IPS-20b (cell line): ENCODE measurements at regions not wholly inside any gene's neighbourhood (a gene's known extent, or its start where the extent isn't known, plus 50 kb on each side); places are given as distances from the start of the nearest gene placed in this dataset.
"Not testable (repeated sequence)": the region's sequence is repeated elsewhere in the genome, so short reads cannot be mapped to it uniquely, and the experiment has no call there.

Source experiments
- H3K27ac ChIP-seq: one replicate; pipeline ENCODE4 v1.5.1; 2013; ENCODE audit warnings: low read length
- H3K27me3 ChIP-seq: 2 replicates; pipeline ENCODE4 v1.6.1; 2013; ENCODE audit warnings: mild to moderate bottlenecking, low read length, inconsistent platforms; ENCODE audit not compliant: insufficient read depth
- H3K36me3 ChIP-seq: 2 replicates; pipeline ENCODE4 v1.6.1; 2013; ENCODE audit warnings: low read depth, mild to moderate bottlenecking, inconsistent platforms, low read length, moderate library complexity; ENCODE audit not compliant: insufficient read depth
- H3K4me1 ChIP-seq: 2 replicates; pipeline ENCODE4 v1.6.1; 2013; ENCODE audit warnings: mild to moderate bottlenecking, control low read depth, inconsistent platforms, low read length, moderate library complexity; ENCODE audit not compliant: insufficient read depth
- H3K4me3 ChIP-seq: 2 replicates; pipeline ENCODE4 v1.5.1; 2013; ENCODE audit warnings: mild to moderate bottlenecking, low read length, inconsistent platforms
- H3K9ac ChIP-seq: 2 replicates; pipeline ENCODE4 v1.6.1; 2013; ENCODE audit warnings: low read depth, mild to moderate bottlenecking, inconsistent platforms, low read length, moderate library complexity
- H3K9me3 ChIP-seq: 2 replicates; pipeline ENCODE4 v1.6.1; 2013; ENCODE audit warnings: mild to moderate bottlenecking, low read depth, low read length, inconsistent platforms; ENCODE audit not compliant: insufficient read depth

DNA sequence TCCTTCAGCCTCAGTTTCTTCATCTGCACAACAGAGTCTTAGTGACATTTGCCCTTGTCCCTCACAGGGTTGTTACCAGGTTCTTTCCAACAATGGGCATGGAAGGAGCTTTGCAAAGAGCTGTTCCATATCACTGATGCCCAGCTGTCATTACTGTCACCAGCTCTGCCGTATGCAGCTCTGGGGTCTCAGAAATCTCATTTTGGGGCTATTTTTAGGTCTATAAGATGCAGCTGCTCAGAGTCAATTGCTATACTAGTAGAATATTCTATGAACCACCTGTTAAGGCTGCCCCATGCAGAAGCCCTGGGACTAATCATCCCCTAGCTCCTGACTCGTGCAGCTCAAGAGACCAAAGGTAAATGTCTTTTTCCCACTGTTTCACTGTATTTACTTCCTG lies 105.1 kb upstream of the TNPO1 start:
- Histone ChIP-seq H3K9me3 (no peaks in the 10 kb centered on the region), H3K4me1 (no peaks in the 10 kb centered on the region), H3K4me3 (no peak overlapping the region), H3K27ac (no peak overlapping the region), H3K27me3 (no peaks in the 10 kb centered on the region), H3K9ac (no peak overlapping the region), H3K36me3 (no peaks in the 10 kb centered on the region)

DNA sequence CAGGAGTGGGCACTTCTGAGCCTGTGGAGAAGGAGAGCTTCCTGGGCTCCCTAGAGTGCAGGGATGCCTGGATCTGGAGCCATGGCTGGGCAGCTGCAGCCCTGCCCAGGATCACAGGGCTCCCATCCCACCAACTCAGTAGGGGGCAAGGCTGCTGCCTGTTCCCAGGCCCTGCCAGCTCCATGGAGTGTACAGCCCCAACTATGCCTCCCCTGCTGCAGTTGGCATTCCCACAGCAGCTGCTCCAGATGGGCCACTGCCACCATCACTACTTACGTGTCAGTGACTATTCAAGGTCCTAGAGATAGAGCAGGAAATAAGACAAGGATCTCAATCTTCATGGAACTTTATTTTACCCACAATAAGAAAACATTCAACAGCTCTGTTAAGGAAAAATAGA lies 107.1 kb upstream of the TNPO1 start:
- H3K9ac ChIP-seq: no peak overlapping the region
- H3K9me3 ChIP-seq: no peaks in the 10 kb centered on the region
- no peaks in the 10 kb centered on the region for H3K27me3 ChIP-seq
- no peaks in the 10 kb centered on the region for H3K4me1 ChIP-seq
- no peaks in the 10 kb centered on the region for H3K36me3 ChIP-seq
- no peak overlapping the region for H3K27ac ChIP-seq
- no peak overlapping the region for H3K4me3 ChIP-seq

DNA sequence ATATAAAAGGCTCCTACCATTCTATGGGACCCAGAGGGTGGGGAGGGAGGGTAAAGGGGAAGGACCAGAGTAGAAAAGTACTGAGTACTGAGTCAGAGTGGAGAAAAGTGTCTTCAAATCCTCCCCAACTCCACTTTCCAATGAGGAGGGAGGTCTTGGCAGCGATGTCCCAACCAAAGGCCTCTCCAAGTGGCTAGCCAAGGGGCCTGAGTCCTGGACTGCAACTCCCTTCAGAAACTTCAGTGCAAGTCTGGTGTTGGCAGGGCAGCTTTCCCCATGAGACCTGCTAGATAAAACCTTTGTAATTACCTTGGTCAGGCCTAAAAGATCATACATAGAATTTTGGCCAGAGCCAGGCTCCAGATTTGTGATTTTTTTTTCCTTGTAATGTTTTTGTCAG lies 111.3 kb upstream of the TNPO1 start:
- H3K9ac ChIP-seq: no peak overlapping the region
- no peaks in the 10 kb centered on the region for H3K9me3 ChIP-seq
- no peak overlapping the region for H3K4me3 ChIP-seq
- no peaks in the 10 kb centered on the region for H3K4me1 ChIP-seq
- H3K36me3 ChIP-seq: no peaks in the 10 kb centered on the region
- H3K27ac ChIP-seq: no peak overlapping the region
- no peaks in the 10 kb centered on the region for H3K27me3 ChIP-seq

DNA sequence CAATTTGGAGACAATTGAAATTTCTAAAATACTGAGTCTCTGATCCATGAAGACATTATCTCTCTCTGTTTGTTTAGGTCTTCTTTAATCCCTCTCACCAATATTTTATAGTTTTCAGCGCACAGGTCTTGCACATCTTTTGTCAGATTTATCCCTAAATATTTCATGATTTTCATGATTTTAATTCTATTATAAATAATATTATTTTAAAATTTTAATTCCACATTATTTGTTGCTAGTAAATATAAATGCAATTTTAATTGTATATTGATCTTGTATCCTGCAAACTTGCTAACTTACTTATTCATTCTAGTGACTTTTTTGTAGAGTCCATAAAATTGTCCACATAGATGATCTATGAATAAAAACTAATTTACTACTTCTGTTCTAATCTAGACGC lies 112.6 kb upstream of the TNPO1 start:
- no peak overlapping the region for H3K9ac ChIP-seq

DNA sequence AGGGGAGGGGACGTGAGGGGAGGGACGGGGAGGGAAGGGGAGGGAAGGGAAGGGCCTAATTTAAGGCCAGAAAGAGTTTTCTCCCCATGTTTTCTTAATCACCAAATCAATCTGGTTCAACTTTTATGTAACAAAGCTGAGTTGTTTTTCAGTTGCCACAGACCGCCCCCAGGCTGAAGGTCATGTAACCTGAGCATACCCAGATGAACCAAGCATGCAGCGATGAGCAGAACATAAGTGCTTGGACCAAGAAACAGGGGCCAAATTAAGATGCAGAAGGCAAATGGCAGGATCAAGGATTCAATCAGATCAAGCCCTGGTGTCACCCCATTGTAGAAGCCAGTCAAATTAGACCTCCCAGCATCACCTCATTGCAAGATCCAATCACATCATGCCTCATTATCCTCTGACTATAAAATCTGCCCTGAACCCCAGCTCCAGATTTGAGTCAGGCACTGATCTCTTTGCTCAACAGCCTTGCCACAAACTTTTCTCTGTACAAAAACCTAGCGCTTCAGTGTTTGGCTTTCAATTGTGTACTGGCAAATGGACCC lies 113.5 kb upstream of the TNPO1 start:
- Histone ChIP-seq H3K27me3 (no peaks in the 10 kb centered on the region), H3K4me3 (no peak overlapping the region), H3K9me3 (no peaks in the 10 kb centered on the region), H3K27ac (no peak overlapping the region), H3K9ac (no peak overlapping the region), H3K36me3 (no peaks in the 10 kb centered on the region), H3K4me1 (no peaks in the 10 kb centered on the region)

More for the DNA sequence above, 112.6 kb upstream of the TNPO1 start:
- Histone ChIP-seq H3K36me3 (no peaks in the 10 kb centered on the region), H3K9me3 (no peaks in the 10 kb centered on the region), H3K4me1 (no peaks in the 10 kb centered on the region), H3K27me3 (no peaks in the 10 kb centered on the region), H3K27ac (no peak overlapping the region), H3K4me3 (no peak overlapping the region)

DNA sequence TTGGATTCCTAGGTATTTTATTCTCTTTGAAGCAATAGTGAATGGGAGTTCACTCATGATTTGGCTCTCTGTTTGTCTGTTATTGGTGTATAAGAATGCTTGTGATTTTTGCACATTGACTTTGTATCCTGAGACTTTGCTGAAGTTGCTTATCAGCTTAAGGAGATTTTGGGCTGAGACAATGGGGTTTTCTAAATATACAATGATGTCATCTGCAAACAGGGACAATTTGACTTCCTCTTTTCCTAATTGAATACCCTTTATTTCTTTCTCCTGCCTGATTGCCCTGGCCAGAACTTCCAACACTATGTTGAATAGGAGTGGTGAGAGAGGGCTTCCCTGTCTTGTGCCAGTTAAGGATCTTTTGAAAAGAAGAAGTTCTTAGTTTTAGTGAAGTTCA lies 114.4 kb upstream of the TNPO1 start:
- H3K9me3 ChIP-seq, H3K27ac ChIP-seq, H3K9ac ChIP-seq, H3K4me1 ChIP-seq, H3K27me3 ChIP-seq, H3K36me3 ChIP-seq, H3K4me3 ChIP-seq: not testable (repeated sequence)

DNA sequence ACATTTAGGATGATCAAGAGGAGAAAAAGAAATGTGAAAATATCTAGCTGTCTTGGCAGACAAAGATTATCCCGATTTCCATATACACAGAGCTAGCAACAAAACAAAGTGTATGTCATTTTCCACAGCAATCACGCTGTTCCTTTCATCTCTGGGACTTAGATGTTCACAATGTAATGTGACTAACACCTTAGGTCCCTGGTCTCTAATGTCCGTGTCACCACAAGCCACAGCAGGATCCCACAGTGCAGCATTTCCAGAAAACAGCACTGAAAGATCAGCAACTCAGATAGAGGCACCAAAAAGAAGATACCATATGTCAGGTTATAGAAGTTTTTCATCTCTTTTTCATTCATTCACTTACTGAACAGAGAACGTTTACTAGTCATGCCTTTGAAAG lies 118.0 kb upstream of the TNPO1 start:
- no peaks in the 10 kb centered on the region for H3K4me1 ChIP-seq

DNA sequence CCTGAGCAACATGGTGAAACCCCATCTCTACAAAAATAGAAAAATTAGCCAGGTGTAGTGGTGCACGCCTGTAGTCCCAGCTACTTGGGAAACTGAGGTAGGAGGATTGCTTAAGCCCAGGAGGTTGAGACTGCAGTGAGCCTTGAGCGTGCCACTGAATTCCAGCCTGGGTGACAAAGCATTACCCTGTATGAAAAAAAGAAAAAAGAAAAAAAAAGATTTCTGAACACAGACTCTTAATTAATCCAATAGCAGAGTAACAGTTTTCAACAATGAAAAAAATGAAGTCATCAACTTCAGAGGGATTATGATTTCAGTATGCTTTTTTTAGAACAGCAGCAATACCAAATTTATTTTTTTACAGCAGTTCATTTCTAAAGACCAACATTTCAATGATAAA lies 118.8 kb upstream of the TNPO1 start:
- Histone ChIP-seq H3K27me3 (no peaks in the 10 kb centered on the region), H3K9ac (no peak overlapping the region), H3K4me3 (no peak overlapping the region), H3K4me1 (no peaks in the 10 kb centered on the region), H3K9me3 (no peaks in the 10 kb centered on the region), H3K36me3 (no peaks in the 10 kb centered on the region), H3K27ac (no peak overlapping the region)

More for the DNA sequence above, 118.0 kb upstream of the TNPO1 start:
- H3K27ac ChIP-seq: no peak overlapping the region
- H3K27me3 ChIP-seq: no peaks in the 10 kb centered on the region
- no peaks in the 10 kb centered on the region for H3K36me3 ChIP-seq
- no peak overlapping the region for H3K9ac ChIP-seq
- no peaks in the 10 kb centered on the region for H3K9me3 ChIP-seq
- no peak overlapping the region for H3K4me3 ChIP-seq

DNA sequence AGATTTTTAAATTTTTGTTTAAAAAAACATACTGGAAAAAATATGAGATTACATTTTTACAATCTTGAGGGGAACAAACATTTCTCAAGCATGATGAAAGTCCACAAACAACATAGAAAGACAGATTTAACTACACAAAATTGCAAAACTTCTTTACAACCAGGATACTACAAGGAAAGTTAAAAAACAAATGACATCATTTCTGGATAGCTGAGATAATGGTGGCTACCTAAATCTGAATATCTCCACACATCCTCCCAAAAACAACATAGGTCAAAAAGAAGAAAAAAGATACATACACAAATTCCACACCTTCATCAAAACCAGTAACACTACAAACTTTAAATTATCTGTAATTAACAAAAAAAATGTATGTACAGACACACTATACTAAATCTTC lies 120.8 kb upstream of the TNPO1 start:
- Histone ChIP-seq H3K9ac (no peak overlapping the region), H3K4me3 (no peak overlapping the region), H3K27ac (no peak overlapping the region)

DNA sequence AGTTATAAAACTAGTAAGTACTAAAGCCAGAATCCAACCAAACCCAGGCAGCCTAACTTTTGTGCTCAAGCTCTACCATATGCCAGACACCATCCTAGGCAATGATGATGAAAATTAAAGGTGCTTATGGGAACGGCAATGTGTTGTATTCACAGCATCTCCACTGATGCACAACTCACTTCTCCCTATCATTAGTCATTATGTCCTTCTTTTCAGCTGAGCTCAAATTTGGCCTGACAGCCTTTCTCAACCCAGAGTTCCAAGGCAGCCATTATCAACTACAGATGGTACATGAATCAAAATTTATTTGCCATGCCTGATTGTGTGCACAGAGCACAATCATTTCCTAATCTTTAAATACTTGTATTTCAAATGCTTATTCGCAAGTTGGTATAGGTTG lies 121.6 kb upstream of the TNPO1 start:
- Histone ChIP-seq H3K27me3 (no peaks in the 10 kb centered on the region), H3K27ac (no peak overlapping the region), H3K9ac (no peak overlapping the region), H3K36me3 (no peaks in the 10 kb centered on the region), H3K9me3 (no peaks in the 10 kb centered on the region), H3K4me3 (no peak overlapping the region), H3K4me1 (no peaks in the 10 kb centered on the region)

More for the DNA sequence above, 120.8 kb upstream of the TNPO1 start:
- Histone ChIP-seq H3K9me3 (no peaks in the 10 kb centered on the region), H3K4me1 (no peaks in the 10 kb centered on the region), H3K36me3 (no peaks in the 10 kb centered on the region), H3K27me3 (no peaks in the 10 kb centered on the region)

DNA sequence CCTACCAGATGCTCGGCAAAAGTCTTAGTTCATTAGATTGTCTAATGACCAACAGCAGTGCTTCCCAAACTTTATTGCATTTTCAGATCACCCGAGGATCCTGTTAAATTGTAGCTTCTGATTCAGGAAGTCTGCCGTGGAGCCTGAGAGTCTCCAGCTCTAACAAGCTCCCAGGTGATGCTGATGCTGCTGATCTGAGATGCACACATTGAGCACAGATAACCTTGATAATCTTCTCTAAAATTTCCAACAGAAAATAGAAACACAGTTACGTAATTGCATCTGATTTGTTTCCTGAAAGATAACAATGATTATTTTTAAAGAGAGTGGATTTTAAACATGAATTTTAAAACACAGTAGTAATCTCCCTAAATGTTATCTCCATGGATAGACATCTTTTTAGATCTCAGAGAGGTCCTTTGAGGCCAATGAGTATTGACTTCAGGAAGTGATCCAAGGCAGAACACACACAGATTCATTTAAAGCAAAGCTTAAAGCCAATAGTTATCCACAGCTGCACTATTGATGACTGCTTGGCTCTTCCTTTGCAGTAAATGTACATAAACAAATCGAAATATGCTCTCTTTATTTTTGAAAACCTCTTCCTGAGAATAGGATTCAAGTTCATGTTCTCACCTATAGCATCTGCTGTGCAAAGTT lies 122.8 kb upstream of the TNPO1 start:
- no peaks in the 10 kb centered on the region for H3K27me3 ChIP-seq
- no peak overlapping the region for H3K9ac ChIP-seq
- no peaks in the 10 kb centered on the region for H3K4me1 ChIP-seq
- H3K27ac ChIP-seq: no peak overlapping the region
- no peaks in the 10 kb centered on the region for H3K9me3 ChIP-seq
- H3K36me3 ChIP-seq: no peaks in the 10 kb centered on the region
- H3K4me3 ChIP-seq: no peak overlapping the region

DNA sequence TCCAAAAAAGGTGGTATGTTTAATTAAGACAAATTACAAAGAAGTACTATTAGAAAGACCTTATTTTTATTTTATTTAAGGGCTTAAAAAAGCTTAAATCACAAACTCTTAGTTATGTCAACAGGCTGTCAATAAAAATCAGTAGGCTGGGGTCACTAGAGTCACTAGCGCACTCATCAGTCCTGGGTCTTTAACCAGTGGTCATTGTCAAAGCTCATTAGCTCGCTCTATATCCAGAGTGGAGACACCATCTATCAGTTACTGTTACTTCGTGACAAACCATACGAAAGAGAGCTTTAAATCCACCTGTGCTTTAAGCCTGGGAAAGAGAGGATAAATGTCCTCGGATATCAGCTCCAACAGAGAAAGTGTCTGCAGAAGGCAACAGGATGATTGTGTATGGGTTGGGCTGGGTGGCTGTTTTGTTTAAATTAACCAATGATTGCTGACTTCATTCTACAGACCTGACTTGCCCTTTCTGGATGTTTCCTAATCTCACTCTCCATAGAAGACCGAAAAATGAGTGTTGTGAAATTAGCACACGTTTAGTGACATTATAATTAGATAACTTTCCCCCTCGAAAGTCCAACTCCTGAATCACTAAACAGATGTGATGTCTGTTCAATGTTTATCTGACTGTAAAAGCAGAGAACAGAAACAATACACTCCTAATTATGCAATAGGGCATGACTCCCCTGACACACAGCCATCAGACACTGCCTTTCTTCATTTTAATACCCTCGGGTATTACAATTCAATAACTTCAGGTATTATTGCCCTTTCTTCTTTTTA lies 123.6 kb upstream of the TNPO1 start:
- Histone ChIP-seq H3K27me3 (no peaks in the 10 kb centered on the region), H3K4me1 (no peaks in the 10 kb centered on the region)

More for the DNA sequence above, 123.6 kb upstream of the TNPO1 start:
- H3K9ac ChIP-seq: no peak overlapping the region
- no peaks in the 10 kb centered on the region for H3K36me3 ChIP-seq
- no peaks in the 10 kb centered on the region for H3K9me3 ChIP-seq
- no peak overlapping the region for H3K27ac ChIP-seq
- no peak overlapping the region for H3K4me3 ChIP-seq
